Astrocyte of the cerebellum (primary cell): ENCODE measurements at regions not wholly inside any gene's neighbourhood (a gene's known extent, or its start where the extent isn't known, plus 50 kb on each side); places are given as distances from the start of the nearest gene placed in this dataset.

ENCODE experiments used
- DNase-seq: peaks from one replicate; pipeline ENCODE4 v3.0.0-alpha.2; 2011; ENCODE audit warnings: low read depth
- H3K4me3 ChIP-seq: 2 replicates; pipeline ENCODE4 v1.5.1; 2011; ENCODE audit warnings: mild to moderate bottlenecking, low read depth, low read length, moderate library complexity
- in situ Hi-C: cut with HindIII; loops from 2 replicates; pipeline ENCODE4 v1.10.0; 2017; ENCODE audit warnings: low sequenced_read_pairs
- TF ChIP-seq, protein P1 (sequence below): IDR thresholded peaks from 2 replicates; pipeline ENCODE4 v1.5.1; 2012; ENCODE audit warnings: low read length, low read depth, moderate library complexity, mild to moderate bottlenecking; ENCODE audit errors: missing control alignments

DNA sequence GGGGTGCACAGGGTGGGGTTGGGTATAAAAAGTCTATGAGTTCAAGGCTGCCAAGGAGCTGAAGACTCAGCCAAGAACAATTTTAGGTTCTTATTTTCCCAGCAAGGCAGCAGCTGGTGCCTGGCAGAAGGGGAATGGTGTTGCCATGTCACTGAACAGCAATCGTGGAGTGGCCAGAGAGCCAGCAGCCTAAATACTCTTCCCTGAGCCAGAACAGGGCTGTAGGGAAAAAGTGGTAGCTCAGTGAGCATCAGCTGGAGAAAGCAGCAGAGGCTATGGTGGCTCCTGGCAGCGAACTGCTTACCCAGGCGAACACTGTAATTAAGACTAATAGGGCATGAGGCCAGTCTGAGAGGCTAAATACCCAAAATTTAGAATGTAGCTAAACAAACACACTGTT lies 334.9 kb downstream of the RMST start:
- DNase-seq: no peak
- TF ChIP-seq, protein P1, sequence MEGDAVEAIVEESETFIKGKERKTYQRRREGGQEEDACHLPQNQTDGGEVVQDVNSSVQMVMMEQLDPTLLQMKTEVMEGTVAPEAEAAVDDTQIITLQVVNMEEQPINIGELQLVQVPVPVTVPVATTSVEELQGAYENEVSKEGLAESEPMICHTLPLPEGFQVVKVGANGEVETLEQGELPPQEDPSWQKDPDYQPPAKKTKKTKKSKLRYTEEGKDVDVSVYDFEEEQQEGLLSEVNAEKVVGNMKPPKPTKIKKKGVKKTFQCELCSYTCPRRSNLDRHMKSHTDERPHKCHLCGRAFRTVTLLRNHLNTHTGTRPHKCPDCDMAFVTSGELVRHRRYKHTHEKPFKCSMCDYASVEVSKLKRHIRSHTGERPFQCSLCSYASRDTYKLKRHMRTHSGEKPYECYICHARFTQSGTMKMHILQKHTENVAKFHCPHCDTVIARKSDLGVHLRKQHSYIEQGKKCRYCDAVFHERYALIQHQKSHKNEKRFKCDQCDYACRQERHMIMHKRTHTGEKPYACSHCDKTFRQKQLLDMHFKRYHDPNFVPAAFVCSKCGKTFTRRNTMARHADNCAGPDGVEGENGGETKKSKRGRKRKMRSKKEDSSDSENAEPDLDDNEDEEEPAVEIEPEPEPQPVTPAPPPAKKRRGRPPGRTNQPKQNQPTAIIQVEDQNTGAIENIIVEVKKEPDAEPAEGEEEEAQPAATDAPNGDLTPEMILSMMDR: no peak
- in situ Hi-C loops: no loop called here
- H3K4me3 ChIP-seq: no peak overlapping the region

DNA sequence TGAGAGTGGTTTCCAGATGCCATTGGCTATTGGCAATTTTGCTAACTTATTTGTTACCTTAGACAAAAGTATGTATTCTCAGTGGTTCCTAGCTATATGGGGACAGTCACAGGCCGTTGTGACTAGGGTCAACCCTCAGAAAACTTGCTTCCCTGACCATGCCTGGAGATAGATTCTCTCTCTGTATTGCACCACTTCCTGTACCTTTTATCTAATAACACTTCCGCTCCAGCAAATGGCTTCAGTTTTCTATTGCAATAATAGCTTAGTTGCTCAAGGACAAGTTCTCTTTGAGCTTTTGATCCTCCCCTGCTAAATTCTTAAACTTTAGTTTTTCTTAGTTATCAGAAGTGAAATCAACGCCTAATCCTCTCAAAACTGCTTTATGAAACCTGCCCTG lies 338.0 kb downstream of the RMST start:
- in situ Hi-C loops: no loop called here
- no peak for DNase-seq
- TF ChIP-seq, protein P1: no peak
- no peak overlapping the region for H3K4me3 ChIP-seq

DNA sequence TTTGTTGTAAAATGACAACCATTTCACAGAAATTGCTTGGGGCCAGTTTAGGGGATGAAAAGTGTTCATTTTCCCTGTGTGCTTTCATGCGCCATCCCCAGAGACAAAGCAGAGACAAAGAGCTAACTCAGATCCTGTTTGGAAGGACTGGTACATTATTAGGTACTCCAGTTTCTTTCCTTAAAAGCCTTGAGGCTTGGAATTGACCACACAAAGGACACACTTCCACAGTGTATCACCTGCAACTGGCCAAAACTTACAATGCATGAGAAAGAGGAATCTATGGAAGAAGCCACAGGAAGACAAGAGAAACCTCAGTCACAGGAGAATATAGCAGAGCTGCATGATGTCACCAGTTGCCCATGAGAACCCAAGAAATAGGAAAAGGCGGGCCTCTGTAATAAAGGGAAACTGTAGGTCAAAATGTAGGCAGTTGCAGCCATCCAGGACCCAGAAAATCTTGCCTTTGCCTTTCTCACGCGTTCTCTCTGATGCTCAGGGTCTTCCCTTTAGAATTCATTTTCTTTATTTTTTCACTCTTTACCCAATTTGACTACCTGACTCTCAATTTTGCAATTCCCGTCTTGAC lies 339.0 kb downstream of the RMST start:
- DNase-seq: no peak
- in situ Hi-C loops: no loop called here
- TF ChIP-seq, protein P1: no peak
- no peak overlapping the region for H3K4me3 ChIP-seq

DNA sequence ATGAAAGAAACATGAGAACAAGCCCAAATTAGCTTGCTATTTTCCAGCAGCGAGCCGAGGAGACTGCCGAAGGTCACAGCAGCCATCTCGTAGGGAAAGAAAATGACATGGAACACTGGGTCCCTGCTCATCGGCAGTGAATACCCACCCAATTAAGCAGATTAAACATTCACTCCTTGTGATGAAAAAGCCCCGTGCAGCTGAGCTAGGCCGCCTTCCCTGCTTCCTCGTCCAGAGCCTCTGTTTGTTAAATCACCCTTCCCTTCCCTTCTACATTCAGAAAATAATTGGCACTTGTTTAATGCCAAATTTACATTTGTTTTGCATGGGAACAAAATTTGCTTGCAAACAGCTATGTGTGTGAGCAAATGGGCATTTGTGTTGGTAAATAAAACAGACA lies 342.5 kb downstream of the RMST start:
- TF ChIP-seq, protein P1: no peak
- no peak for DNase-seq
- in situ Hi-C loops: no loop called here
- H3K4me3 ChIP-seq: no peak overlapping the region

DNA sequence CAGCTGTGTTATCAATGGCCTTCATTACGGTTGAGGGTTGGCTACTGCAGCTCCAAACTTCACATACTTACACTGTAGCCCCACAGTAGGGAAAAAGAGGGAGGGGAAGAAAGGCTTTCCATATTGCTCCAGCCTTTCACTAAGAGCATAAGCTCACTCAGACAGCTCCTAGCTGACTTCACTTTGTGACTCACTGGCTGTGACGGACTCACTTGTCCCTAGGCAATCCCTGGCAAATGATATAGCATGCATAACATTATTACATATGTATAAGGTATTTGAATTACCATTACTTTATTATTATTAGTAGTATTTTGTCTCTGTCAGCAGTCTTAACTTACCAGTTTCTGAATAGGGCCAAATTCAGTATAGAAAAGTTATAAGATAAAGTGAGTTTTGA lies 350.7 kb downstream of the RMST start:
- in situ Hi-C loops: no loop called here
- no peak for DNase-seq
- H3K4me3 ChIP-seq: no peak overlapping the region
- TF ChIP-seq, protein P1: no peak

DNA sequence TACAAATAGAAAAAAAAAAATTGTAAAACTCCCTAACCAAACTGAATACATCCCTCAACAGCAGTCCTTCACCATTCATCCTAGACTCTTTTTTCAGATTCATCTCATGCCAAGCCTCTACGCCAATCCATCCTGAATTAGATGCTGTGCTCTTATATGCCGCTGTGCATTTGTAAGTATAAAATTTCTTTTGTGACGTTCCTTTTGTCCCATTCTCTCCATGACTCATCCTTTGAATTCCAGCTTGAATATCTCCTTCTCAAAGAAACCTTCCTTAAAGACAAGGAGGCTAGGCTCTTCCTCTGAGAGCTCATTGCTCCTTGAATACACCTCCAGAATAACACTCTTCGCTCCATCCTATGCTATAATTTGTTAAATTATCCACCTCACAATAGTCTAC lies 359.2 kb downstream of the RMST start:
- TF ChIP-seq, protein P1: no peak
- no peak for DNase-seq
- H3K4me3 ChIP-seq: no peak overlapping the region
- in situ Hi-C loops: no loop called here
